NCI-H2196 treated with DMSO at 0.1 percent for 48 hours (cell line): ENCODE measurements at regions not wholly inside any gene's neighbourhood (a gene's known extent, or its start where the extent isn't known, plus 50 kb on each side); places are given as distances from the start of the nearest gene placed in this dataset.

Experiments
- DNase-seq: peaks from one replicate; lab custom pipeline; 2025; ENCODE audit not compliant: unreplicated experiment; lab: John Stamatoyannopoulos, UW

DNA sequence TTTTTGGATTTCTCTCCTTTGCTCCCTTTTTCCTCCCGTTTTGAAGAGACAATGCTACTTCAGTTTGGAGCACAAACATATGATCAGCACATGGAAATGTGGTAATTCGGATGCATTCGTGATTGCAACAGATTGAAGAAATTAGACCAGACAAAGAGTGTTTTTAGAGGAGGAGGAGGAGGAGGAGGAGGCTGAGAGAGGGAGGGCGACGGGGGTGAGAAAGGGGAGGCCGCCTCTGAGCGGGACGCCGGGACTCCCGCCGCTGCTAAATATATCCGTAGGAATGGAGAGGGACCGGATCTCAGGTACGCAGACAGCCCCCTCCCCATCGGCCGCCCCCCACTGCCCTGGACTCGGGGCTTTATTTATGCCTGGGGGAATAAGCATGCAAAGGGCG lies 179.3 kb downstream of the SEC14L1 start:
- DNase-seq, result no peak

DNA sequence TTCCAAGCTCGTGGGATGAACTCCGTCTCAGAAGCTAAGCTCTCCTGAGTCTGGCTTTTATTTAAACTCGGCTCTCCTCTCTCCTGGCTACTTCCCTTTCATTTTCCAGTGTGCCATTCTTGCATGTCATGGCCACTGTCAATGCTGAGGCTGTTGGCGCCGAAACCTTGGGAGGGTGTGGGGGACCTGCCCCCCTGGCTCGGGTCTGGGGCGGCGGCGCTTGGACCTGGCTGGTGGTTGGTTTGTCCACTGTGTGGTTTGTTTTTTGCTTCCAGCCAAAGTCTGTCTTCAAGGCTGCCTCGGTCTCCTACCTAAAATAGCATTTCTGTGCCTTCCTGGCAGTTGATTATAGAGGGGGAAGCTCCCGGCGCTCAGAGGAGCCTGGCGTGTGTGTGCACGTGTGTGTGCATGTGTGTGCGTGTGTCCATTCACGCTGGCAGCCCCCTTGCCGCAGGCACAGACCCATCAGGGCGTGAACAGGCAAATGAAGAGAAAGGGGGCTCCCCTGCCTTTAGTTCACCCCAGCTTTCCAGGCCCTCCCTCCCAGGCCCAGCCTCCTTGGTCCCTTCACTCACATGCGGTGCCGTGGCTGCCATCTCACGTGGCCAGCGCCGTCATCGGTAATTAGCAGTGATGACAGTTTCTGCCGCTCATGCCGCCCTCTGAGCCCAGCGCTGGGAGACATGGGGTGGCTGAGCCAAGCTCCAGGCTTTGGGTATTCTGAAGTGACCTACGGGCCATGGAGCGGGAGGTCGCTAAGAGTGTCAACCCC lies 179.9 kb downstream of the SEC14L1 start:
- DNase-seq, result no peak

DNA sequence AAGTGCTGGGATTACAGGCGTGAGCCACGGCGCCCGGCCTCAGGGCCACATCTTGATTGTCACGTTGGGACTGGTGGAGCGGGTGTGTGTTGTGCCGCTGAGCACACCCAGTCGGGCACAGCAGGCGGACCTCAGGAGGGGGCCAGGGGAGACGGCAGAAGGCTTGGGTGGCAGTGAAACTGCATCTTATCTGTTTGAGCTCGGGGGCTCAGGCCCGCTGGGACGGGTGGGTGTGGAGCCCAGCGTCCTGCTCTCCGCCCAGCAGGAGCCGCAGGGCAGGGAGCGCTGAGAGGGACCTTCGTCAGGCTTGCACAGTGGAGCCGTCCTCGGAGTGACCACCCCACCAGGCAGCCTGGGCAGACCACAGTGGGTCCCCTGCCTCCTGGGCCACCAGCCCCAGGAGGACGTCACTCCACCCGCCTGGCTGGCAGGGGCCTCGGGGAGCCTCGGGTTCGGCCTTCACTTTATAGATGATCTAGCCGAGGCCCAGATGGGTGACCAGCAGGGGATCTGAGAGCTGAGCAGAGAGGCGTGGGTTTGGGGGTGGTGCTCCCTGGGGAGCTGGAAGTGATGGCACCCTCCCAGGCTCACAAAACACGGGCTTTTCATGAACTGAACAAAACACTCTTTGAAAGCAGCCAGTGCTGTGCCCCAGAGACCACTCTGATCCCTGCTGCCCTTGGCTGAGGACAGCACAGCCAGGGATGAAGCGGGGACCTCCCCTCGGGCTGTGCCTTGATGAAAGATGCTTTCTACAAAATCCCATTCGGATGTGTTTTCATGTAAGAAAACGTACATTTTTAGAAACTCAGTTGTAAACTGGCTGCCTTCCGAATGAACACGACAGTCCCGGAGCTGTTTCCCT lies 181.1 kb downstream of the SEC14L1 start:
- no peak for DNase-seq

DNA sequence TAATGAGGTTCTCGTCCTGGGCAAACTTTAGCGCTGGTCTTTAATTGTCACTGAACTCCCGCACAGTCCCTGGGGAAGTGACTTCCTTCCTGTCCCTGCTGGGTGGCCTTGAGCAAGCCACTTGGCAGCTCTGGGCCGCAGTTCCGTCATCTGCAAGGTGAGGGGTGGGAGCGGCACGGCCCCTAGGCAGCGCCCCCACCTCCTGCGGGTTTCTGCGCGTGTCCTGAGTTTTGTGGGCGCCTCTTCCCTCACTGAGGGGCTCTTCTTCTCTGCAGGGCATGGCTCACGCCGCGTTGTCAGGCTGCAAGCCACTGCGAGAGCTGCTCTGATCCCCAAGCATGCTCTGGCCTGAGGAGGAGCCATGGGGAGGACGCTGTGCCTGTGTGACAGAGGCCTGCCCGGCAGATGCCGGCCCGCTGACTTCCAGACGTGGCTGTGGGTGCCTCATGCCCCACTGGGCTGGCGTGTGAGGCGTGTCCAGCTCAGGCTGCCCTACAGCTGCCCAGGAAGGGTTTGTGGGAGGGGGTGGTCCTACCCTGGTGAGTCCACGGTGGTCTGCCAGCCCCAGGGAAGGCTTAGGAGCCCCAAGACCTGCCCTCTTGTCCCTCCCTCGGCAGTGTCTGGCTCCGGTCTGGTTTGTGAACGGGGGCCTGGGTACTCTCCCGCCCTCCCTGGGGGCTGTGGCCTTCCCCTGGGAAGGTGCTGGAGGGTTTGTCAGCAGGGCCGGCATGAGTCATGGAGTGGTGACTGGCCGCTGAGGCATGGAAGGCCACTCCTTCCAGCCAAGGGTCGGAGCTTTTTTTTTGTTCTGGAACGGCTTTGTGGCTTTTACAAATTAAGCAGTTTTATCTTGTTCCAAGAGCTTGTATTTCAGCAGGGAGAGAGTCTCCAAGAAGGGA lies 182.0 kb downstream of the SEC14L1 start:
- no peak for DNase-seq

DNA sequence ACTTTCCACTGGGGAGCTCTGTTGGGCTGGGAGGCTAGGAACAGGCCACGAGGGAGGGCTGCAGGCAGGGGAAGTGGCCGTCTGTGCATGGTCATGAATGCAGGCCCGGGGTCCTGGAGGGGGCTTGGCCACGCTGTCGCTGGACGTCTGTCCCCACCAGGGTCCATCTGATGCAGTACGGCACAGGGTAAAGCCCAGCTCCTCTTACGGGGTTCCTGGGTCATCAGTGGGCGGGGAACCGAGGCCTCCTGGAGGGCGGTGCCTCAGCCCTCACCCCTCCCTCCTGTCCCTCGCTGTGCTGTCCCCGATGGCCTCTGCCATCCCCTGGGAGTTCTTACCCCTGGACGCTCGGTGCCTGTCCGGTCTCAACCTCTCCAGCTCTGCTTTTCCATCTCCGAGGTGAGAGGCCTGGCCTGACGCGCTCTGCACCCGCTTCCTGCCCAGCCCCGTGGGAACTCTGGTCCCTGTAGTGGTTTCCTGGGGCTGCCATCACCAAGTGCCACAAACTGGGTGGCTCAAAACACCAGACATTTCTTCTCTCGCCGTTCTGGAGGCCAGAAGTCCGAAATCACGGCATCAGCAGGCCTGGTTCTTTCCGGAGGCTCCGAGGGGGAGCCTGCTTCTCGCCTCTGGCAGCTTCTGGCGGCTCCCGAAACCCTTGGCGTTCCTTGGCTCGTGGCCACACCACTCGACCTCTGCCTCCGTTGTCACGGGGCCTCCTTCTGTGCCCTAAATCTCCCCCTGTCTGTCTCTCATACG lies 182.8 kb downstream of the SEC14L1 start:
- DNase-seq, result no peak

DNA sequence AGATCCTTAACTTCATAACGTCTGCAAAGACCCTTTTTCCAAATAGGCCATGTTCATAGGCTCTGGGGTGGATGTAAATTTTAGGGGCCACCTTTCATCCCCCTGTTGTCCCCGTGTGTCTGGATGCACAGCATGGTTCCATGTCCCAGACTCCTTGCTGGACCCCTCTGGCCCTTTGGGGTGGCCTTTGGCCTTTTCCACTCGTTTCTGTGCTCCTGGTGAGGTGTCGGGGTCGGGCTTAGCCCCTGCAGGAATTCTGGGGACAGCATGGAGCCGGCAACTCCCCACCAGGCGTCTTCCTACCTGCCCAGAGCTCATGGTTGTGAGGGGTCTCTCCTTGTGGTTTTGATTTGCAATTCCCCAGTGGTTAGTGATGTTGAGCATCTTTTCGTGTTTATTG lies 183.5 kb downstream of the SEC14L1 start:
- DNase-seq, result no peak

DNA sequence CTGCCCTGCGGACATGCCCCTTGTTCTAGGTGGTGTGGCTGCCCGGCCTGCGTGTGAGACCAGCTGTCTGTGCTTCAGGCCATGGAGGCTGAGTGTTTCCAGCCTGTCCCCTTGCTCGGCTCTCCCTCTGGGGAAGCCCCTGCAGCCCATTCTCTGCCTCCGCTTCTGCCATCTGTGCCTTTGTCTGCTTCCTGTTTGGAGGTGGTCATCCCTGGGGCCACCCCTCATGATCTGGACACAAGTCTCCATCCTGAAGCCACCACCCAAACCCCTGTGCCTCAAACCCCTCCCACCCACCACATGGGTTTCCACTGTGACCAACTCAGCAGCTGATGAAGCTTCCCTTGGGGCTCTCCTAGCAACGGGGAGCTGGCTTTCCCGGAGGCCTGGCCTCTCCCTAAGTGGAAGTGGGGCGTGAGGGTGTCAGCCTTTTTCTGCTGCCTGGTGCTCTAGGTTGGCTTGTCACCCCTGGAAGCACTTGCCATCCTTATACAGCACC lies 184.9 kb downstream of the SEC14L1 start:
- no peak for DNase-seq

DNA sequence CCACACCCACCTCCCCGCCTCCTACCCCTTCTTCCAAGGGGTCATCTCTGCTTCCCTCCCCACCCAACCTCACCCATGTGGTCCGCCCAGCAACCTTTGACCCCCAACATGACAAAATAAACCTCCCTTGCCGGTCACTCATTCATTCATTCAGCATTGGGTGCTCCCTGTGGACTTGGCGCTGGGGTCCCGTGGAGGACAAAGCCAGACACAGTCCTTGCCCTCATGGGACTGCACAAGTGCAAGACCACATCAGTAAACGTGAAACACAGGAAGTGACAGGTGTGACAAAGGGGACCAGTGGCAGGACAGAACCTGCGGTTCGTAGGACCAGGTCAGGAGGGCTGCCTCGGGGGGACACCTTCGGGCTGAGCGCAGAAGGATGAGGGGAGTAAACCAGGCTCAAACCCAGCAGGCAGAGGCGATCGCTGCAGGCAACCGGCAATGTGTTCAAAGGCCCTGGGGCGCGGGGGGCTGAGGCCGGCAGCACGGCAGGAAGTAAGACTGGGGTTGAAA lies 185.4 kb downstream of the SEC14L1 start:
- DNase-seq, result no peak

DNA sequence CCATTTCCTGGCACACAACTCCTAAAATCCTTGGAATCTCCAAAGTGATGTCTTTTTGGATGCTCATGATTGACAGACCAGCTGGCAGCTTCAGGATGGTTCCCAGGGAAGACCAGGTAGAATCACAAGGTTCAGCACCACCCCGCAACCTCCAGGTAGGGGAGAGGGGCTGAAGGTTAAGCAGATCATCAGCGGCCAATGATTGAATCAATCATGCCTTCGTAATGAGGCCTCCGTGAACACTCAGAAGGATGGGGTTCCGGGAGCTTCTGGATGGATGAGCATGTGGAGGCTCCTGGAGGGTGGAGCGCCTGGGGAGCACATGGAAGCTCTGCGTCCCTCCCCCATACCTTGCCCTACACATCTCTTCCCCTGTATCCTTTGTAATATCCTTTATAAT lies 185.9 kb downstream of the SEC14L1 start:
- no peak for DNase-seq

DNA sequence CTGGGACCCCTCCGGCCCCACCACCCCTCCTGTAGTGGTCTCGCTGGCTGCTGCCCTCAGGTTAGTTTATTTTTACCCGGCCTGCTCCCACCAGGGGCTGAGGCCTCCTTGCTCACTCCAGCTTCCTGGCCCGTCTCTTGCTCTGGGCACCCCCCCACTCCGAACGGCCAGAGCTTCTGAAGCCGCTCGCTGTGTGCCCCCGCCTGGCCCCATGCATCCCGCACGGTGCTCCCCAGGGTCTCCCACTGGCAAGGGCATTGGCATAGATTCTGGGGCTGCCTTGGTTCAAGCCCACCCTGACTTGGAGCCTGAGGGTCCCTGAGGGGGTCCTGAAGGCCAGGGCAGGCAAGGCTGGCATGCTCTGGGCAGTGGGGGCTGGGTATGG lies 186.4 kb downstream of the SEC14L1 start:
- no peak for DNase-seq

DNA sequence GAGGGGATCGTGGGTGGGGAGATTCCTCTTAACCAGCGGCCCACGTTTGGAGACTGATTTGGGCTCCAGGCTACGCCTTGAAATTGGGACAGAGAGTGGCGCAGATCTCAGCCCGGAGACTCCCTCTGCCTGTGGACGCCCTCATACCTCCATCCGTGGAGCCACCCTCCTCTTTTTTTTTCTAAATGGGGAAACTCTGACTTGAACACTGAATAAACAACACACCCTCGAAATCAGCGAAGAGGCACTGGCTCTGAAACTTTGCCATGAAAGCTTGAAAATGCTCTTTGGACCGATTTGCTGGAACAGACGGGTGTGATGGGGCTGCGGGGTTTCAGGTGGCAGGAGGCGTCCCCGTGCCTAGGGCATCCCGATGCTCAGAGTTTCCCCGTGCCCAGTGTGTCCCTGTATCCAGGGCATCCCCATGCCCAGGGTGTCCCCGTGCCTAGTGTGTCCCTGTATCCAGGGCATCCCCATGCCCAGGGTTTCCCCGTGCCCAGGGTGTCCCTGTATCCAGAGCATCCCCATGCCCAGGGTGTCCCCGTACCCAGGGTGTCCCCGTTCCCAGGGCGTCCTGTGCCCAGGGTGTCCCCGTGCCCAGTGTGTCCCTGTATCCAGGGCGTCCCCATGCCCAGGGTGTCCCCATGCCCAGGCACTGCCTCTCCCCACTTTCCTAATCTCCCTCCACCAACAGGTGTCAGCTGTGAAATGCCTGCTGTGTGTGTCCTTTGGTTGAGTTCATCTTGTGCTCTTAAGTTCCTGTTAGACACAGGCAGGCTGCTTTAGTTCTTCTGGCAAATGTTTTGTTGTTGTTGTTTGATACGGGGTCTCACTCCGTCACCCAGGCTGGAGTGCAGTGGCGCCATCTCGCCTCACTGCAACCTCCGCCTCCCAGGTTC lies 187.0 kb downstream of the SEC14L1 start:
- no peak for DNase-seq

DNA sequence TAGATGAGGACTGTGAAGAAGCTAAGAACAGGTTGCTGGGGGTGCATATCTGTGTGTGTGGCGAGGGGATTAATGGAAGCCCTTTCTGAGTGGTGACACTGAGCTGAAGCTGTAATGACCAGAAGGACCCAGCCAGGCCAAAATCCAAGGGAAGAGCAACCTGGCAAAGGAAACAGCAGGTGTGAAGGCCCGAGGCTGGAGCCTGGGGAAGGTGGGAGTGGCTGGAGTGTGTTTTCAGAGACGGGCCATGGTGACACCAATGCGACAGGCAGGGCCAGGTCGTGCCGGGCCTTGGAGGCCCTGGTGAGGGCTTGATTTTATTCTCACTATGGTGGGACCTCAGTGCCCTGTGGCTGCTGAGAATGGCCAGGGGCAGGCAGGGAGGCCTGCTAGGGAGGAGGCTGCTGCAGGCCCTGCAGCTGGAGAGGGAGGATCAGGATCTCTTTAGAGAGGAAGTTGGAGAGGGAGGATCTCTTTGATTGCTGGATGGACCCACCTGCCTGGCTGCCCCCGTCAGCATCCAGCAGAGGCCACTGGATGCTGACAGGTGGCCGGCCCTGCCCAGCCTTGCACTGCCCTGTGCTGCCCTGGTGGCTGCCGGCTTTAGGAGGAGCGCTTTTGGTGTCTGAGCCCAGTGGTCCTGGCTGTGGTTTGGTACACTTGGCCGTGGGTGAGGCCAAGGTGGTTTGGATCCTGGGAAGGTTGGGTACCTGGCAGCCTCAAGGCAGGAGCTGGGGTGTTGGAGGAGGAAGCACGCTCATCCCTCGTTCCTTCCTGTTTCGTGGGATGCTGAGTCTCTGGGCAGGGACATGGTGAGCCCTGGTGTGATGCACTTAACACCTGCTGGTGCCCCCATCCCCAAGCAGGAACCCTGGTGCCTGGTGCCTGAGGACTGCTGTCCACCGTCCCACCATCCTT lies 188.3 kb downstream of the SEC14L1 start:
- DNase-seq, result peak; percentile 31

DNA sequence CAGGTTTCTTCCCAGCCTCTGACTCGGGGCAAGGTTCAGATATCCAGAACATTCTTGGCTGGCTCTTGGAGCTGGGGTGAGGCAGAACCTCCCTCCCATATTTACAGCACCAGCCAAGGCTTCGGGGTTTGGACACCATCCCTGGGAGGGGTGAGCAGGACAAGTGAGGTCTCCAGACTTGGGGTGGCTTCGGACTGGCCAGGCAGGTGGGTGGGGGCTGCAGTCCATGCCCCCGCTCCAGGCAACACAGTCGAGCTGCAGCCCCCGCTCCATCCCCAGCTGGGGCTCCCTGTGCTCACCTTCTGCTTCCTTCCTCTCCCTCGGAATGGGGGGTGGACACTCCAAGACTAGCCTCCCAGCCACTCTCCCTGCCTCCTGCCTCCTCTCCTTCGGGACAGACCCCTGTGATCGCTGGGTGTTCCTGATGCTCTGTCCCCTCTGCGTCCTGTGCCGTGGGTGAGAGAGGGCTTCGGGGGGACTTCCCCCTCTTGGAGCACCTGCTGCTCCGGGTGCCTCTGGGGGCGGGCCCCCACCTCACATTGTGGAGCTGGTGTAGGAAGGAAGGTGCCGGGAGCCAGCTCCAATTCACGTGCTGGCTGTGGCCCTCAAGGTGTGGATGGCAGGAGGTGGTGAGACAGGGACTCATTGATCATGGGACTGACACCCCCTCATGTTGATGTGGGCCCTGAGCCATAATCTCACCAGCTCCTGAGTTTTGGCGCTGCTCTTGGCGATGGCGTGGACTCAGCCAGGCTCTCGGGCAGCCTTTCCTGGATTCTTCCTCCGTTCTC lies 189.2 kb downstream of the SEC14L1 start:
- no peak for DNase-seq

DNA sequence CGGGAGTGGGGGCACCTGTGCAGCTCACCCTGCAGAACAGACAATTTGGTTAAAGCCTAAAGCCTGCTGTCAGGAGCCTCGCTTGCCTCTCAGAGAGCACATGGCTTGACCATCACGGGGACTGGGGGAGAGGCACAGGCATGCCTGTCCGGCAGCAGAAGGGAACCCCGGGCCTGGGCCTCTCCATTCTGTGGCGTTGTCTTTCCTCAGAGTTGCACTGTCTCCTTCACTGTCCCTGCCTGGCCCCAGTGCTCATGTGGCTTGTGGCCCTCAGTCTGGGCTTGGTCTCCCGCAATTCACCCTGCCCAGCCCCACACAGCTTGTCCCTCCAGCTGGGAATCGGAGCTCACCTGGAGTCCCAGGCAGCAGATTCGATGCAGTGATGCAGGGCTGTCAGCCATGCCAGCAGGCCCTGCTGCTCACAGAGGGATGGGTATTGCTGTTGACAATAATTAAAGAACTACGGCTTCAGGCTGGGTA lies 189.9 kb downstream of the SEC14L1 start:
- DNase-seq, result no peak

DNA sequence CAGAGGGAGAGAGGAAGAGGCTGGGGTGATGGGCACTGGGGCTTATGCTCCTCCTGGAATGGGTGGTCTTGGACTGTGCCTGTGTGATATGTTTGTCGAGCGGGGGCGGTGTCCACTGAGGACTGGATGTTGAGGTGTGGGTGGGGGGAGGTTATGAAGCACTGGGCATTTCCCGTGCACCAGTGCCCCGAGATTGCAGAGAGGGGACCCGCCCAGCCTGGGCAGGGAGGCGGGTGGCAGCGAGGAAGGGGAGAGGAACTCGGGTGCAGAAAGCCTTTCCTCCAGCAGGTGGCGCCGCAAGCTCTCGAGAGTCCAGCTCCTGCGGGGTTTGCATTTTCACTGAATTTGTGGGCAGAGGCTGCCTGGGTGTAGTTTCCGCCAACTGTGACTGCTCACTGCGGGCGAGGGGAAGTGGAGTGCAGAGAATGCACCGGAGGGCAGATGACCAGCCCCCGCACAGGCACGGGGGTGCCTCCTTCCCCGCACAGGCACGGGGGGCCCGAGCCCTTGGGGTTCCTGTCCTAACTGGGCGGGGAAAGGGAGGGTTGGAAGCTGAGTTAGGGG lies 190.6 kb downstream of the SEC14L1 start:
- peak; percentile 85 for DNase-seq

DNA sequence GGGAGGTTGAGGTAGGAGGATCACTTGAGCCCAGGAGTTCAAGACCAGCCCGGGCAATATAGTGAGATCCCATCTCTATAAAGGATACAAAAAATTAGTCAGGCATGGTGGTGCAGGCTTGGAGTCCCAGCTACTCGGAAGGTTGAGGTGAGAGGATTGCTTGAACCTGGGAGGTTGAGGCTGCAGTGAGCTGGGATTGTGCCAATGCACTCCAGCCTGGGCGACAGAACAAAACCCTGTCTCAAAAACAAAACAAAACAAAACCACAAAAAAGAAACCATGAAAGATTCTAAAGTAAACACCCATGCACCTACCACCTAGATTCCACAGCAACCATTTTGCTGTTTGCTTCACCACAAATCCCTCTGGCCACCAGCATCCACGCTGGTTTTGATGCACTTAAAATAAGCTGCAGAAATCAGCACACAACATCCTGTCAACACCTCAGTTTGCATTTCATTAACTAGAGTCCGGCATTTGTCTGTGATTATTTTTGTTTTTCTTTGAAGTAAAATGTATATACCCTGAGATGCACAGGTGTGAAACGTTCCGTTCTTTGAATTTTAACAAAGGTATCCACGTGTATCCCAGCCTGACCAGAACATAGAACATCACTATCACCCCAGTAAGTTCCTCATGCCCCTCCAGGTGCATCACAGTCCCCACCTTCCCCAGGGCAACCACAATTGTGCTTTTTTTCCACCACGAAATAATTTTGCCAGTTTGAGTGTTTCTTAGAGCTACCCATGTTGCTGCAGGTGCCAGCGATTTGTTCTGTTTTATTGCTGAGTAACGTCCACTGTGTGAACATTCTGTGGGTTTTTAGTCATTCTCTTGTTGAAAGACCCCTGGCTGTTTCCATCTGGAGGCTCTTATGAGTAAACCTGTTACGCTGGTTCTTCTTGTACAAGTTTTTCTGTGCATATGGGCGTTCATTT lies 191.5 kb downstream of the SEC14L1 start:
- no peak for DNase-seq
